Activated naive CD8-positive, alpha-beta T cell treated with anti-CD3 and anti-CD28 coated beads, Interleukin-2, amount 10 ng/mL, durations not matched to agents 7 days and 5 days (primary cell): ENCODE measurements at regions not wholly inside any gene's neighbourhood (a gene's known extent, or its start where the extent isn't known, plus 50 kb on each side); places are given as distances from the start of the nearest gene placed in this dataset.

Experiments
- ATAC-seq: fragments of 150-1000 bp; cut with Tn5 transposase; one replicate; pipeline ENCODE4 v1.10.0; 2021; ENCODE audit warnings: low read depth, moderate library complexity
- POLR2A ChIA-PET: fragments of 350-600 bp; sonication (Branson Sonifier 250); formaldehyde crosslinking; loops from one replicate; lab custom pipeline; 2021; ENCODE audit warnings: antibody characterized with exemption; lab: Charles Lee
- DNase-seq: peaks from one replicate; pipeline ENCODE4 v3.0.0; 2021
- H3K27ac Mint-ChIP-seq: one replicate; pipeline ENCODE4 v1.8.0; 2022; ENCODE audit warnings: mild to moderate bottlenecking, mixed read lengths
- H3K27me3 Mint-ChIP-seq: one replicate; pipeline ENCODE4 v1.8.0; 2022; ENCODE audit warnings: mild to moderate bottlenecking, moderate library complexity, mixed read lengths
- H3K36me3 Mint-ChIP-seq: one replicate; pipeline ENCODE4 v1.8.0; 2021; ENCODE audit warnings: mild to moderate bottlenecking, mixed read lengths
- H3K4me1 Mint-ChIP-seq: one replicate; pipeline ENCODE4 v1.8.0; 2021; ENCODE audit warnings: mixed read lengths
- H3K4me3 Mint-ChIP-seq: one replicate; pipeline ENCODE4 v1.8.0; 2022; ENCODE audit warnings: mild to moderate bottlenecking, moderate library complexity, mixed read lengths
- H3K9me3 Mint-ChIP-seq: one replicate; pipeline ENCODE4 v1.8.0; 2021; ENCODE audit warnings: mixed read lengths

- no peak overlapping the region for H3K27ac Mint-ChIP-seq
Measured at GRCh38 chr7:121766676-121767075, 106.3 kb upstream of the PTPRZ1 start.

GRCh38 chr7:121761399-121761798, 111.6 kb upstream of the PTPRZ1 start:
- no peaks in the 10 kb centered on the region for H3K4me1 Mint-ChIP-seq
- peaks cover 2% of the 10 kb centered on the region for H3K9me3 Mint-ChIP-seq

More at GRCh38 chr7:121766676-121767075, 106.3 kb upstream of the PTPRZ1 start:
- no peak for DNase-seq
- POLR2A ChIA-PET: no interaction called here
- Mint-ChIP-seq H3K4me1 (no peaks in the 10 kb centered on the region), H3K27me3 (no peaks in the 10 kb centered on the region), H3K36me3 (no peaks in the 10 kb centered on the region), H3K4me3 (no peak overlapping the region), H3K9me3 (peaks cover 2% of the 10 kb centered on the region)
- no peak for ATAC-seq

GRCh38 chr7:121755818-121756552, 117.0 kb upstream of the PTPRZ1 start:
- DNase-seq: no peak
- no peaks in the 10 kb centered on the region for H3K36me3 Mint-ChIP-seq
- no peaks in the 10 kb centered on the region for H3K9me3 Mint-ChIP-seq
- no peak for ATAC-seq
- H3K27ac Mint-ChIP-seq: no peak overlapping the region
- H3K27me3 Mint-ChIP-seq: no peaks in the 10 kb centered on the region
- POLR2A ChIA-PET: no interaction called here
- no peak overlapping the region for H3K4me3 Mint-ChIP-seq
- no peaks in the 10 kb centered on the region for H3K4me1 Mint-ChIP-seq

More at GRCh38 chr7:121761399-121761798, 111.6 kb upstream of the PTPRZ1 start:
- POLR2A ChIA-PET: no interaction called here
- ATAC-seq: no peak
- Mint-ChIP-seq H3K4me3 (no peak overlapping the region), H3K27me3 (no peaks in the 10 kb centered on the region), H3K36me3 (no peaks in the 10 kb centered on the region), H3K27ac (no peak overlapping the region)
- DNase-seq: no peak

GRCh38 chr7:121755286-121755685, 117.7 kb upstream of the PTPRZ1 start:
- no peaks in the 10 kb centered on the region for H3K4me1 Mint-ChIP-seq
- DNase-seq: no peak

GRCh38 chr7:121753944-121754343, 119.0 kb upstream of the PTPRZ1 start:
- no peaks in the 10 kb centered on the region for H3K4me1 Mint-ChIP-seq
- POLR2A ChIA-PET: no interaction called here
- DNase-seq (no peak), ATAC-seq (no peak)
- no peaks in the 10 kb centered on the region for H3K9me3 Mint-ChIP-seq
- H3K36me3 Mint-ChIP-seq: no peaks in the 10 kb centered on the region
- H3K27me3 Mint-ChIP-seq: no peaks in the 10 kb centered on the region
- H3K4me3 Mint-ChIP-seq: no peak overlapping the region
- H3K27ac Mint-ChIP-seq: no peak overlapping the region

More at GRCh38 chr7:121755286-121755685, 117.7 kb upstream of the PTPRZ1 start:
- Mint-ChIP-seq H3K9me3 (no peaks in the 10 kb centered on the region), H3K27ac (no peak overlapping the region), H3K27me3 (no peaks in the 10 kb centered on the region), H3K36me3 (no peaks in the 10 kb centered on the region), H3K4me3 (no peak overlapping the region)
- POLR2A ChIA-PET: no interaction called here
- no peak for ATAC-seq

GRCh38 chr7:121752706-121753105, 120.3 kb upstream of the PTPRZ1 start:
- POLR2A ChIA-PET: no interaction called here
- Mint-ChIP-seq H3K27me3 (no peaks in the 10 kb centered on the region), H3K4me3 (no peak overlapping the region), H3K4me1 (no peaks in the 10 kb centered on the region), H3K36me3 (no peaks in the 10 kb centered on the region), H3K9me3 (no peaks in the 10 kb centered on the region), H3K27ac (no peak overlapping the region)
- no peak for DNase-seq
- ATAC-seq: no peak

GRCh38 chr7:121748546-121748945, 124.4 kb upstream of the PTPRZ1 start:
- POLR2A ChIA-PET: no interaction called here

GRCh38 chr7:121745856-121746255, 127.1 kb upstream of the PTPRZ1 start:
- no peaks in the 10 kb centered on the region for H3K9me3 Mint-ChIP-seq
- no peaks in the 10 kb centered on the region for H3K27me3 Mint-ChIP-seq
- H3K27ac Mint-ChIP-seq: no peak overlapping the region
- H3K4me1 Mint-ChIP-seq: no peaks in the 10 kb centered on the region
- POLR2A ChIA-PET: no interaction called here
- DNase-seq (no peak), ATAC-seq (no peak)
- no peak overlapping the region for H3K4me3 Mint-ChIP-seq
- H3K36me3 Mint-ChIP-seq: no peaks in the 10 kb centered on the region

More at GRCh38 chr7:121748546-121748945, 124.4 kb upstream of the PTPRZ1 start:
- ATAC-seq (no peak), DNase-seq (no peak)
- Mint-ChIP-seq H3K36me3 (no peaks in the 10 kb centered on the region), H3K4me1 (no peaks in the 10 kb centered on the region), H3K27ac (no peak overlapping the region), H3K9me3 (no peaks in the 10 kb centered on the region), H3K4me3 (no peak overlapping the region), H3K27me3 (no peaks in the 10 kb centered on the region)

- Mint-ChIP-seq H3K27ac (no peak overlapping the region), H3K4me3 (no peak overlapping the region), H3K9me3 (no peaks in the 10 kb centered on the region), H3K27me3 (no peaks in the 10 kb centered on the region), H3K4me1 (no peaks in the 10 kb centered on the region), H3K36me3 (no peaks in the 10 kb centered on the region)
- no peak for ATAC-seq
- no peak for DNase-seq
- POLR2A ChIA-PET: no interaction called here
Measured at GRCh38 chr7:121744877-121745276, 128.1 kb upstream of the PTPRZ1 start.

- Mint-ChIP-seq H3K4me1 (no peaks in the 10 kb centered on the region), H3K9me3 (no peaks in the 10 kb centered on the region), H3K27ac (no peak overlapping the region), H3K4me3 (no peak overlapping the region), H3K36me3 (no peaks in the 10 kb centered on the region), H3K27me3 (no peaks in the 10 kb centered on the region)
- DNase-seq (no peak), ATAC-seq (no peak)
- POLR2A ChIA-PET: no interaction called here
Measured at GRCh38 chr7:121744319-121744718, 128.6 kb upstream of the PTPRZ1 start.

GRCh38 chr7:121741896-121742295, 131.1 kb upstream of the PTPRZ1 start:
- POLR2A ChIA-PET: no interaction called here
- DNase-seq (no peak), ATAC-seq (no peak)
- Mint-ChIP-seq H3K4me3 (no peak overlapping the region), H3K9me3 (no peaks in the 10 kb centered on the region), H3K27me3 (no peaks in the 10 kb centered on the region), H3K27ac (no peak overlapping the region), H3K4me1 (no peaks in the 10 kb centered on the region), H3K36me3 (no peaks in the 10 kb centered on the region)

GRCh38 chr7:121739465-121739864, 133.5 kb upstream of the PTPRZ1 start:
- no peak overlapping the region for H3K27ac Mint-ChIP-seq
- no peak for DNase-seq
- no peak overlapping the region for H3K4me3 Mint-ChIP-seq
- no peaks in the 10 kb centered on the region for H3K36me3 Mint-ChIP-seq
- no peaks in the 10 kb centered on the region for H3K9me3 Mint-ChIP-seq
- no peak for ATAC-seq
- POLR2A ChIA-PET: no interaction called here
- H3K27me3 Mint-ChIP-seq: no peaks in the 10 kb centered on the region
- no peaks in the 10 kb centered on the region for H3K4me1 Mint-ChIP-seq

- no peaks in the 10 kb centered on the region for H3K36me3 Mint-ChIP-seq
- no peak overlapping the region for H3K4me3 Mint-ChIP-seq
- DNase-seq (no peak), ATAC-seq (no peak)
- H3K27me3 Mint-ChIP-seq: no peaks in the 10 kb centered on the region
- H3K27ac Mint-ChIP-seq: no peak overlapping the region
- H3K9me3 Mint-ChIP-seq: peaks cover 2% of the 10 kb centered on the region
- POLR2A ChIA-PET: no interaction called here
- no peaks in the 10 kb centered on the region for H3K4me1 Mint-ChIP-seq
Measured at GRCh38 chr7:121730869-121731268, 142.1 kb upstream of the PTPRZ1 start.

- H3K27ac Mint-ChIP-seq: no peak overlapping the region
- peaks cover 2% of the 10 kb centered on the region for H3K9me3 Mint-ChIP-seq
- H3K4me3 Mint-ChIP-seq: no peak overlapping the region
- H3K36me3 Mint-ChIP-seq: no peaks in the 10 kb centered on the region
- DNase-seq: no peak
- no peaks in the 10 kb centered on the region for H3K4me1 Mint-ChIP-seq
- ATAC-seq: no peak
- no peaks in the 10 kb centered on the region for H3K27me3 Mint-ChIP-seq
- POLR2A ChIA-PET: no interaction called here
Measured at GRCh38 chr7:121714559-121715303, 158.2 kb upstream of the PTPRZ1 start.
